ENCODE measurements at regions not wholly inside any gene's neighbourhood (a gene's known extent, or its start where the extent isn't known, plus 50 kb on each side); places are given as distances from the start of the nearest gene placed in this dataset.
"Not testable (repeated sequence)": the region's sequence is repeated elsewhere in the genome, so short reads cannot be mapped to it uniquely, and the experiment has no call there.

DNA sequence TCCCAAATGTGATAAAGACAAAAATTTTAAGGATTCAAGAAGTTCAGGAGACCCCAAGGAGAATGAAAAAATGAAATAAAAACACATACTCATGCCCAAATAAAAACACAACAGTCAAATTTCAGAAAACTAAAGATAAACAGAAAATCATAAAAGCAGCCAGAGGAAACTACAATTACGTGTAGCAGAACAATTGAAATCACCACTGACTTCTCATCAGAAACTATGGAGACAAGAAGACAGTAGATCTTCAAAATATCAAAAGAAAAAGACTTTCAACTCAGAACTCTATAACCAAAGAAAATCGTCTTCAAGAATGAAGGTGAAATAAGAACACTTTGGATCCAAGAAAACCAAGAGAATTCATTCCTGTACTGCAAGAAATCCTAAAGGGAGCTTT lies 54.9 kb downstream of the DIO3 start:
- no peak for DNase-seq (ENCODE audit: low spot score)

DNA sequence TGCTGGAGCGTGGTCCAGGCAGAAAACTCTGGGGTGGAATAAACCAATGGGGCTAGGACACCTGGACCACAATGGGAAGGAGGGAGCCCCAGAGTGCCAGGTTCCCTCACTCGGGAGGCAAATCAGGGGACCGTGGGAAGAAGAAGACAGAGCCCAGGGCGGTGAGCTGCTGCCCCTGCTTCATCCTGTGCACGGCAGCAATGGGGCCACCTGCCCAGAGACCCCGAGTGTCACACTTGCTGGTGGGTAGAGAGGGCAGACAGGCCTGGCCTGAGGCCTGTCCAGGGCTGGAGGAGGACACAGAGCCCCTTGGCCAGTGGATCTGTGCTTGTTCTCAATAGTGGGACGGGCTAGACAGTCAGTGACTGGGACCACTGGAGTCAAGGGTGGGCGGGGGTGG lies 58.2 kb downstream of the DIO3 start:
- peak; percentile 27 for DNase-seq (ENCODE audit: low spot score)

DNA sequence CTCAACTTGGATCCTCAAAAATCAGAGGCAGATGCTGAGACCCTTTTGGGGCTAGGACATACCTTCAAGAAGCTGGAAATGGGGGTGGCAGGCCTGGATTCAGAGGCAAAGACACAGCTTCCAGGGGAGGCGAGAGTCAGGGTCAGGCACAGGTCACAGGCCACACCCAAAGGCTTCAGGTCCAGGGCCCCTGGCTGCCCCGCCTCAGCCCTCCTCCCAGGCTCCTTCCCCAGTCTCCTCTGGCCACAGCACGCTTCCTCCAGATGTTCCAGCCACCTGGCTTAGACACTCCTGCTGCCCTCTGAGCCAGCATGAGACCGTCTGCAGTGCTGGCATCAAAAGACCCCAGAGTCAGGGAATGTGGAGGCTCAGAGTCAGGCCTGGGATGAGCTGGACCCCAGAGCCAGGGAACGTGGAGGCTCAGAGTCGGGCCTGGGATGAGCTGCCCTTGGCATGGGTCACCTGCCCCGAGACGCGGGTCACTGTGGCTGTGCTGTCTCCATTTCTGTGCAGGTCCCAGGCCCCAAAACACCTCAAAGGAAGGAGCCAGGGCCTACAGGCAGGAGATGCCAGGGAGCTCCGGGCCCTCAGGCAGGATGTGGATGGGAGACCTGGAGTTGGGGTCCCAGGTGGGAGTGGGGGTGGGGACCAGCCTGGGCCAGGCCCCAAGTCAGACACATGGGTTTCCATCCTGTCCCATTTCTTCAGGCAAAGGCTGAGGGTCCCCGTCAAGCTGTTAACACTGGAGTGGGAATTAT lies 58.9 kb downstream of the DIO3 start:
- DNase-seq (ENCODE audit: low spot score): peak; percentile 21

DNA sequence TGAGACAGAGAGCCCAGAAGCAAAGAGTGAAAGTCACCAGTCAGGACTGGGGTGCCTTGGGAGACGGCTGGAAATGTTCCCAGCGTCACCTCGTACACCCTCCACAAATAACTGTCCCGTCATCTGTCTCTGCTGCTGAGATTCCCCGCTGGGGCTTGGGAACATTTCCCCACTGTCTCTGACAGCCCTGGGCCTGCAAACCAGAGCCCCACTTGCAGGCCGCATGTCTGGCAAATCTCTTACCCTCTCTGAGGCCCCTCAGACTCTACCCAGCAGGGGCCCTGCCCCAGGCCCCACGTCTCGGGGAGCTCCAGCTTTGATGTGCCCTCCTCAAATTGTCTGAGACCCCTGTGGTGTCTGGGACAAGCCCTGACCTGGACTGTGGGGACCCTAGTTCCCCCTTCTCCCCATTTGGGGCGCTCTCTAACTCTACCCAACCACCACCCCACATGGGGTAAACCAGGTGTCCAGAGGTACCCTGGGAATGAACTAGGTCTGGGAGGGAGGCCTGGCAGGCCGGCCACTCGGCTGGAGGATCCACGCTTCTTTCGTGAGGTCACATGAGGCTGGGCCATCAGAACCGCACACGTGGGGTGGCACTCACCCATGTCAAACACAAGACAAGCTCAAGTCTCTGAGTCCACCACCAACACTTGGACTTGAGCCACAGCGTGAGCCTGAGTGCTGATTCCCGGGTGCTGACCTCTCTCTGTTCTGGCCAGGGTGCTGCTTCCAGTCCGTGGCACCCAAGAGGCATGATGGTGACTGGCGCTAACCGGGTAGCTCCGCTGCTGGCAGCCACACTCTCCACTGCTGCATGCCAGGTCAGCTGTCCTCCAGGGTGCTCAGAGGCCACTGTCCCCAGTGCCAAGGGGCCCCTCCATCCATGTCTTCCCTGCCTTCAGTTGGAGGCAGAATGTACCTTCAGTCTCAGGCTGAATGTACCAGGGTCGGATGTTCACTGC lies 59.8 kb downstream of the DIO3 start:
- DNase-seq (ENCODE audit: low spot score): no peak

DNA sequence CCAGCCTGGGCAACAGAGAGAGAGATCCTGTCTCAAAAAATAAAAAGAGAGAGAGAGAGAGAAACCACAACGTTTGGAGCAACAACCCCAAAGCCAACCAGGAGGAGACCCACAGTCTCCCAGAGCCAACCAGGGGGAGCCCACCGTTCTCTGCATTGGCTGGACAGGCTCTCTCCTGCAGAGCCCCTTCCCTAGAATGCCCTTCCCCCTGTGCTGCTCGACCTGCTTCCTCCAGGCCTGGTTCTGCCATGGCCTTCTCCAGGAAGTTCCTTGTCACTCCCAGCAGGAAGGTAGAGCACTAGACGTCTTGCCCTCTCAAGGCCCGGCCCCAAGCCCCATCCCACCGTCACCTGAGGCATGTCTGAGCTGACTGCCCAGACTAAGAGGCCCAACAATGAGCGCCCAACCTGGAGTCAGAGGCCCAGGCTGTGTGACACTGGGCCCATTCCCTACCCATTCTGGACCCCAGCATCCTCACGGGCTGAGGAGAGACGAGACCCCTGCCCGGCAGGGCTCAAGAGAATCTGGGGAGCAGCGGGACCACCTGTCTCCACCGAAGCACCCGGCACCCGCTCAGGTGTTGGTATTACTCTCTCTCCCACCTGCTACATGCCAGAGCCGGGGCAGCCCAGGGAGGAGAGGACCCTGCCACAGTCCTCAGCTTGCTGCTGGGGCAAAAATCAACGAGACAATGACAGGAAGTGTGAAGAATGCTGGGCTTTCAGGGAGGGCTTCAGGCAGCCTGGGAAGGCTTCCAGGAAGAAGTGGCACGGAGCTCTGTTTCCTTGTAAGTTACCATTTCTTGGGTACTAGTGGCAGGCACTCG lies 61.2 kb downstream of the DIO3 start:
- no peak for DNase-seq (ENCODE audit: low spot score)

DNA sequence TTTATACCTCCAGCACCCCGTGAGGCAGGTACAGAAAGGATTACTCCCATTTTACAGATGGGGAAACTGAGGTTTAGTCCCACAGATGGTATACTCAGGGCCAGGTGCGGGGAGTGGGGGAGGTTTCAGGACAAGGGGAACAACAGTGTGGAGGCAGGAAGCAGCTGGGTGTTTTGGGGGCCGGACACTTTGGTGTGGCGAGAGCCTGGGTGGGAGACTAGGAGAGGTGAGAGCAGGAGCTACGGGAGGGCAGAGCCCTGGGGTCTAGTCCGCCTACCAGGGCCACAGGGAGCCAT lies 61.7 kb downstream of the DIO3 start:
- DNase-seq (ENCODE audit: low spot score): no peak

DNA sequence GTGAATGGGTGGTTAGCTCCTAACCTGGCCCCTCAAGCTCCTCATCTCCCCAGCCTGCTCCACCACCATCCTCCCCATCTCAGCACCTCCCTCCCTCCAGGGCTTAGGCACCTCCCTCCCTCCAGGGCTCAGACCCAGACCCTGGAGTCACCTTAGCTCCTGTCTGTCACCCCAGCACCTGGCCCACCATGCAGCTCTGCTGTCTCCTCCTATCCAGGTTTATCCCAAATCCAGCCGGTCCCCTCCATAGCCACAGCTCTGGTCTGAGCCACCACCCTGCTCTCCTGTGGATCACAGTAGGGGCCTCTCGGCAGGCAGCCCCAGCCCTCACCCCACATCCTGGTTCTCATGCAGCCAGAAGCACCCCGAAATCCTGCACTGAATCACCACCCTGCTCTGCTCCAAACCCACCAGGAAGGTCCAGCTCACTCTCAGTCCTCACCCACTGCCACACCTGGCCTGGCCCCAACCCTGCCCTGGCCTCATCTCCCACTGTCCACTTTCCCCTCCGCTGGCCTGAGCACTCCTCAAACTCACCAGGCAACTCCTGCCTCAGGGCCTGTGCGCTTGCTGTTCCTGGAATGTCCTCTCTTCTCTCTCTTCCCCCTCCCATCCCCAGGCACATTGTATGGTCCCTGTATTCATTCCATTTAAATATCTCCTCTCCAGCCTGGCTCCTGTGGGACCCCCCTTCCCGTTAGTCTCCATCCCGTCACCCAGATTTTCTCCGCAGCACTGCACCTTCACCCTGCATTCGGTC lies 62.6 kb downstream of the DIO3 start:
- no peak for DNase-seq (ENCODE audit: low spot score)

DNA sequence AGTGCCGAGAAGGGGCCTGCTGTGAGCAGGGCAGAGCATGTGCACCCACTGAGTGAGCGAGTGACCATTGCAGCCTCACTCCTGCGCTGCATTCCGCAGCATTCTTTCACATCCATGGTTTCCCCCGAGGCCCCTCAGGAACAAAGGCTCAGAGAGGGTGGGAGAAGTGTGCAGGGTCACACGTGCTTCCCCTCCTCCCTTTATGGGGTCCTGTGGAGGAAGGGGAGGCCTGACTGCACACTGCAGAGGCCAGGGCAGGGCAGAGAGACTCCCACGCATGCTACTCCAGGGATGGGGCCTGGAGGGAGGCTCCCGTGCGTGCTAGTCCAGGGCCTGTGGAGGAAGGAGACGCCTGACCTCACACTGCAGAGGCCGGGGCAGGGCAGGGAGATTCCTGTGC lies 63.2 kb downstream of the DIO3 start:
- DNase-seq (ENCODE audit: low spot score): no peak

DNA sequence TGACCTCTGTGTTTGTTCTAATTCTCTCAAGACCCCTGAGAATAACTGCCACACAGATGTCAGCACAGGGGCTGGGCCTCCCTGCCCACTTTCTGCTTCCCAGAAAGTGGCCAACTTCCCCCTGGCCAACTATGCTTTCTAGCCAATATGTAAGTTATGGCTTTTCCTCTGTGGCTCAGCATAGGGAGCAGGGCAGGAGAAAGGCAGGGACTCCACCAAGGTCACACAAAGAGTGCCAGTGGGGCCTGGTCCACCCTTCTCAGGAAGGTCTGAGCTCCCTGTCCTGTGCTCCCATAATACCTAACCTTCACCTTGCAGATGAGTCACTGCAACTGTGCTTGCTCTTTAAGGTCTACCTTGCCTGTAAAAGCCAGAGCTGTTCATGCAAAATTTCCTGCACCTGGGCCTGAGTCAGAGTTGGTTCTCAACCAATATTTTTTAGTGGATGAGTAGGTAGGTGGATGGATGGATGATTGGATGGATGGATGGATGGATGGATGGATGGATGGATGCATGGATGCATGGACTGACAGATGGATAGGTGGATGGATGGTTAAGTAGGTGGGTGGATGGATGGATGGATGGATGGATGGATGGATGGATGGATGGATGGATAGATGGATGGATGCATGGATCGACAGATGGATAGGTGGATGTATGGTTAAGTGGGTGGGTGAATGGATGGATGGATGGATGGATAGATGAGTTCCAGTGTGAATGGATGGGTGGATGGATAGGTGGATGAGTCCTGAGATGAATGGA lies 64.2 kb downstream of the DIO3 start:
- no peak for DNase-seq (ENCODE audit: low spot score)

DNA sequence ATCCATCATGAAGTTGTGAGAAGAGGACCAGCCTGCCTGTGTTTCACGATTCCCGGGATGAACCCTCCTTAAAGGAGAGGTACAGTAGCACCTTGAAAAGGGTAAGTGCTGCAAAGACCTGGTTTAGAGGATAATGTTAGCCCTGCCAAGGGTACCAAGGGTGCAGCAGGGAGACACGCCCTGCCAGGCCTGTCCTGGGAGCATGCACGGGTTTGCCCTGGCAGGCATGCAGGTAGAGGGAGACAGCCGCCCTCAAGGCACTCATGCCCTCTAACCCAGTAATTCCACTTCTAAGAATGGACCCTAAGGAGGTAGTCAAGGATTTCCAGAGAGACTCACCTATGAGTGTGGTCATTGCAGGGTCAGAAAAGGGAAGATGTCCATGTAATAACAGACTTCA lies 65.0 kb downstream of the DIO3 start:
- no peak for DNase-seq (ENCODE audit: low spot score)

DNA sequence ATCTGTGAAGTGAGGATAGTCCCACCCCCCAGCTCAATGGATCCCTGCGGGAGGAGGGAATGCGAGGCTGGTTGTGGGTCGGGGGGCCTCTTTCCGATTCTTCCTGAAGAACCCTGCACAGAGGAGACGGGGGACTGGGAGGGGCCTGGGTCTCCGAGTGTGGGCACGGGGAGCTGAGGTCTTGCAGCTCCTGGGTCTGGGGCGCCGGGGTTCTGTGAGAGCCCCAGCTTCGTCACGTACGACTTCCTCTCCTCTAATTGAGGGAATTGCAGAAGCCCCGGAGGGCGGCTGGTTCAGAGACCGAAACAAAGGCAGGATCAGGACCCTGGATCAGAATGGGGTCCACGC lies 66.6 kb downstream of the DIO3 start:
- DNase-seq (ENCODE audit: low spot score): peak; percentile 32

DNA sequence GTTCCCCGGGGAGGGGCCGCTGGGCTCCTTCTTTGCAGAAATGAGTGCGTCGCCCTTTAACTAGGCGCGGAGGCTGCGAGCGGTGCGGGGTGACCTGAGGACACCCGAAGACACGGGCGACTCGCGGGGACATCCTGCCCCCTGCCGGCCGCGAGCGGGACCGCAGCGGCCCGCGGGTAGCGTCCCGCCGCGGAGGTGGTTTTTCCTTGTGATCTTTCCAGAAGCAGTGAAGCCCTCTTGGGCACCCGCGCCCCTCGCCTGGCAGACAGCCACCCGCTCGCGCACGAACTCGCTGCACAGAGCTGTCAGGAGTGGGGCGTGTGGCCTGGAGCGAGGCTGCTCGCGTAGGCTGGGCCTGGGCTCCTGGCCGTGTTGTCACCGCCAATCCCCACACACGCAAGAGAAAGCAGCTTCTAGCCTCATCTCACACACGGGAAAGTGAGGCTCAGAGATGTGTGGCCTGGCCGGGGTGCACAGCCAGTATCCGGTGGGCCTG lies 67.2 kb downstream of the DIO3 start:
- peak; percentile 96 for DNase-seq (ENCODE audit: low spot score)

DNA sequence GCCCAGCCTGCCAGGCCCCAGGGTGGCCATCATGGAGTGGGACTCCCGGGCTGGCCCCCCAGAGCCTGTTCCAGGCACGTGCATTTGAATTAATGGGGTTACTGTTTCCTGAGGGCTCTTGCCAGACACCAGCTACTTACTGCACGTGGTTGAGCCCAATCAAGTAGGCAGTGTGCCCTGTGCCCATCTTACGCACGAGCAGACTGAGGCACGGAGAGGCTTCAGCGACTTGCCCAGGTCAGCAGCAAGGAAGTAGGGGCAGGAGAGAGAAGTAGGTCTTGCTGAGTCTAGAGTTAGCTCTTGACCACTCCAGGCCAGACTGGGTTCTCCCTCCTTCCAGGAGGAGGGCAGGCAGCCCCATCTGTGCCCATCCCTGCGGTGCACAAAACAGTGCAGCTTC lies 67.7 kb downstream of the DIO3 start:
- no peak for DNase-seq (ENCODE audit: low spot score)

DNA sequence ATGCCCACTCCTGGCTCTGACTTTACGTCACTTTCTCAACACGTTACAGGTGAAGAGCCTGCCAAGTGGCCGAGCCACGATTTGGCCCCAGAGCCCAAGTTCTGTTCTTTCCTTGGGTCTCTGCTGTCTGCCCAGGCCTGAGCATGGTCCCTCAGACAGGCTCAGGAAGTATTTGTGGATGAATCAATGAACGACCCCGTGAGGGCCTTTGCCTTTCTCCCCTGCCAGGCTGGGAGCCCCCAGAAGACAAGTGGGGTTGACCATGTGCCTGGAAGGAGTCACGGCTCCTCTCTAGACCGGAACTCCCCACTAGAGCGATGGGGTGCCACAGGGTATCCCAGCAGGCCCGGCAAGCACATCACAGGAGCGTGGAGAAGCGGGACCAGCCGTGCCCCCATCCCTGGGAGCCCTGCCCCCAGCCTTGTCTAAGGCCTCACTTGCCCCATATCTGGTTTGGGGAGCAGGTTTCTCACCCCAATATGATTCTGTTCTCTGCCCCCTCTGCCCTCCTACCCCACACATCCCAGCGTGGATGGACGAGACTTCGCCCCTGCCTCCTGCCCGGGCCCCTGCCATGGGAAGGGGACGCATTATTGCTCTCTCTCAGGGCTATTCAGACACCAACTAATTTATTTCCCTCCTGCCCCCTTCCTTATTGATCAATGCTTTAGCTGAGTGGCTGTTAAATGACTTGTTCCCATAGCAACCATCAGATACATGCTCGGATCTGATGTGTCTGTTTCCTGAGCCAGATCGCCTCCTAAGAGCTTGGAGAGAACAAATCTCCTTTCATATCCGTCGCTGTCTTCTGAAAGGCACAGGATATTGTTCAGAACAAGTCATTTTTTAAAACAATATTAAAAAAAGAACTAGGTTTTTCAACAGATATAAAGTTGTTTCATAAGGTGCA lies 69.0 kb downstream of the DIO3 start:
- no peak for DNase-seq (ENCODE audit: low spot score)

DNA sequence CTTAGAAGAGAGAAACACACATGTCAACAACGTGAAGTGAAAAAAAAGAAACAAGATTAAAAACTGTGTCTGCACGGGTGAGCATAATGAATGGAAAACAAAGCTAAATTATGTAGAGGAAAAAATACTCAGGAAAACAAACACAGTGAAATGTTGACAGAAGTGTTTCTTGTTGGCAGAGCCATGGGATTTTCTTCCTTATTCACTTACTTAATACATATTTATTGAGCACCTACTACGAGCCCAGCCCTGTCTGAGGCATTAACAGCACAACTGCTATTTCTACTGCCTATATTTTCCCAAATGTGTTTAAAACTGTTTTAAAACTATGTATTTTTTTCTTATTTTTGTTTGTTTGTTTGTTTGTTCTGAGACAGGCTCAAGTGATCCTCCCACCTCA lies 69.9 kb downstream of the DIO3 start:
- no peak for DNase-seq (ENCODE audit: low spot score)

DNA sequence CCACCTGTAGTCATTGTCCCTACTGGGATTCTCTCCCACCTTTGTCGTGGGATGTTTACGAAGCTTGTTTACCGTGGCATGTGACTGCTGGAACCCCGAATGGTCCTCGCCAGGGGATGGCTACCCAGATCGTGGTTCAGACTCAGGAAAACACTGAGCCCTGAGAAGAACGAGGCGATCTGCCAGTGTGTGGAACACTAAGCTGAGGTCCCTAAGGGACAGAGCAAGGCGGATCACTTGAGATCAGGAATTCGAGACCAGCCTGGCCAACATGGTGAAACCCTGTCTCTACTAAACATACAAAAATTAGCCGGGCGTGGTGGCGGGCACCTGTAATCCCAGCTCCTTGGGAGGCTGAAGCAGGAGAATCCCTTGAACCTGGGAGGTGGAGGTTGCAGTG lies 70.7 kb downstream of the DIO3 start:
- not testable (repeated sequence) for DNase-seq (ENCODE audit: low spot score)

DNA sequence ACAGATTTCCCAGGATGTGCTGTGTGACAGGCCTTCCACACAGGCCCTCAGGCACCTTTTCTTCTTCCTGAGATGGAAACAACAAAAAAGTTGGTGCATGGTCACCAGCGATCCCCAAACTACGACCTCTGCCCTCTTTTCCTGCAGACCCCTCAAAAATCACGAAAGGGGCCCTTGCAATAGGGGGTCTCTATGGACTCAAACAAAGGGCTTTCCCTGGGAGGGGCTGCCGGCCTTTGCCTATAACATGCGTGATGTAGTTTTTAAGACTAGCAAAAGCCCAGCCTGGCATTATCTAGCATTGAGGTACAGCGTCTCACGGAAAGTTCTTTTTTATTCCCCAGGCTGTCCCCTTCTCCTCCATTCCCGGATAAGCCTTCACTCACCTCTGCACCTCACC lies 71.2 kb downstream of the DIO3 start:
- no peak for DNase-seq (ENCODE audit: low spot score)

DNA sequence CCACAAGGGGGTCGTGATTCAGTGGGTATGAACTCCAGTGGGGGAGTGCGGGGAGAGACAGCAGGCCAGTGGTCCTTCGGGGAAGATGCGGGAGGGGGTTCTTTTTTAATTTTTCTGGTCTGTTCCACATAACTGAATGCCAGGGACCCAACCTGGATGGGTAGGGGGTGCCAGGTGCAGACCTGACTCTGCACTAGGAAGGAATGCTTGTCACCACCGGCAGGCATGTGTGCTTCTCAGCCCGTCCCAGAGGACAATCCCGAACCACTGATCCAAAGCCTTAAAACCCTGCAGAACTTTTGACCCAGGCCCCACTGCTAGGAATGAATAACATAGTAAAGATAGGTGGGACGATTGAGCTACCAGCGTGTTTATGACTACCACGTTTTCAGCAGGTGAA lies 72.0 kb downstream of the DIO3 start:
- no peak for DNase-seq (ENCODE audit: low spot score)

DNA sequence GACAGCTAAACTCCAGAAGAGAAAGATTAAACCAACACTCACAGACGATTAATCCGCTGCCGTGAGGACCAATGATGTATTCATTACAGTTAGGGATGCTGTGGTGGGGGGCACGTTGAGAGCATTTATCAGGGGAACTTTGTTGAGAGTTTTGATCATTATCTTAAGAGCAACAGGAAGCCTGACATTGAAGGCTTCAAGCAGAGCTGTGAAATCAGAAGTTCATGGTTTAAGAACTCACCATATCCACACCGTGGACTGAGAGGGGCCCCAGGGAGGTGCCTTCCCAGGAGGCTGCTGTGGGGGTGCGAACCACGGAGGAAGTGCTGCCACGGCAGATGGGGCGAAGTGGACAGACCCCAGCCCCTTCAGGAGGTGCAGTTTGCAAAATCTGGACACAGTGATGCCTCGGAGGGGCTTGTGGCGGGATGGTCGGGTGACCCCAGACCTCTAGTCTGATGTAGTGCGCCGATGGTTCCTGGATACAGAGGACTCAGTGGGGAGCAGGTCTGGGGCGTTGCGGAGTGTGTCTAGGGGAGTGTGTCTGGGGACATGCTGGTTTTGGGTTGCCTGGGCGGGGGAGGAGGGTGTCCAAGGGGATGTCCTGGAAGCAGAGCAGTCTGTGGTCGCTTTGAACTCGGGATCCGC lies 73.0 kb downstream of the DIO3 start:
- no peak for DNase-seq (ENCODE audit: low spot score)

Data from D341Med (cell line).